Endothelial cell of umbilical vein (primary cell): ENCODE measurements at regions not wholly inside any gene's neighbourhood (a gene's known extent, or its start where the extent isn't known, plus 50 kb on each side); places are given as distances from the start of the nearest gene placed in this dataset.

Source experiments
- CTCF ChIP-seq, 2 donors: IDR thresholded peaks; 1 replicate in 1 of 2; 2 replicates in 1 of 2; pipeline ENCODE4 v1.5.1; 2011; ENCODE audit warnings: low read length in 2 of 2, mild to moderate bottlenecking in 2 of 2, moderate library complexity in 2 of 2, control low read depth in 1 of 2, inconsistent platforms in 1 of 2, low read depth in 1 of 2; ENCODE audit not compliant: insufficient read depth in 1 of 2; ENCODE audit errors: extremely low read depth in 1 of 2
- POLR2A ChIP-seq: IDR thresholded peaks from 2 replicates; pipeline ENCODE4 v1.6.1; 2012; ENCODE audit warnings: low read depth, mild to moderate bottlenecking, control low read depth, low read length
- POLR2AphosphoS5 ChIP-seq: IDR thresholded peaks from 2 replicates; pipeline ENCODE4 v1.6.1; 2012; ENCODE audit warnings: low read depth, mild to moderate bottlenecking, control low read depth, low read length, moderate library complexity; ENCODE audit not compliant: insufficient read depth

GRCh38 chr5:3268760-3269330 is 326.8 kb upstream of the IRX1 start:
- TF ChIP-seq CTCF (IDR thresholded peaks at IDR 0.05; ENCODE audit: extremely low read depth in 1 of 2, insufficient read depth in 1 of 2, low read depth in 1 of 2, low read length in 2 of 2) (no peak), POLR2A (no peak), POLR2AphosphoS5 (no peak)
